GM12878 (cell line): ENCODE measurements at regions not wholly inside any gene's neighbourhood (a gene's known extent, or its start where the extent isn't known, plus 50 kb on each side); places are given as distances from the start of the nearest gene placed in this dataset.

Experiments
- ATF3 ChIP-seq: IDR thresholded peaks from 2 replicates; pipeline ENCODE4 v1.6.1; 2011; ENCODE audit warnings: low read depth, mild to moderate bottlenecking, low read length, moderate library complexity, borderline replicate concordance; ENCODE audit errors: extremely low read depth
- EP300 ChIP-seq, 2 experiments: fragments of 150-350 bp in 1 of 2; IDR thresholded peaks; 2 replicates each; pipeline ENCODE4 v1.6.1; 2011 to 2012; ENCODE audit warnings: low read depth in 2 of 2, low read length in 2 of 2, borderline replicate concordance in 1 of 2, improper control_type of control experiment in 1 of 2, inconsistent platforms in 1 of 2; ENCODE audit not compliant: control insufficient read depth in 1 of 2
- EZH2 ChIP-seq: IDR thresholded peaks from 2 replicates; pipeline ENCODE4 v1.6.1; 2012; ENCODE audit warnings: low read depth, mild to moderate bottlenecking, control low read depth, inconsistent platforms, low read length, borderline replicate concordance; ENCODE audit not compliant: control insufficient read depth
- PAX5 ChIP-seq: IDR thresholded peaks from 2 replicates; pipeline ENCODE4 v1.6.1; 2011; ENCODE audit warnings: low read depth, low read length, borderline replicate concordance
- POLR2A ChIP-seq: IDR thresholded peaks from 2 replicates; pipeline ENCODE4 v1.6.1; 2011; ENCODE audit warnings: low read depth, mild to moderate bottlenecking, low read length
- POLR2AphosphoS5 ChIP-seq: IDR thresholded peaks from 2 replicates; pipeline ENCODE4 v1.6.1; 2011; ENCODE audit warnings: mild to moderate bottlenecking, low read length, inconsistent platforms
- RAD21 ChIP-seq: IDR thresholded peaks from 2 replicates; pipeline ENCODE4 v1.6.1; 2011; ENCODE audit warnings: mild to moderate bottlenecking, low read depth, low read length, moderate library complexity; ENCODE audit not compliant: insufficient read depth
- SIN3A ChIP-seq: IDR thresholded peaks from 2 replicates; pipeline ENCODE4 v1.6.1; 2012; ENCODE audit warnings: low read depth, low read length, improper control_type of control experiment
- TBL1XR1 ChIP-seq: IDR thresholded peaks from 2 replicates; pipeline ENCODE4 v1.6.1; 2012; ENCODE audit warnings: low read depth, low read length, improper control_type of control experiment
- USF1 ChIP-seq: IDR thresholded peaks from 2 replicates; pipeline ENCODE4 v1.6.1; 2011; ENCODE audit warnings: borderline replicate concordance, low read depth, mild to moderate bottlenecking, moderate library complexity, mixed read lengths, low read length; ENCODE audit not compliant: insufficient read depth; ENCODE audit errors: extremely low read length
- ZNF384 ChIP-seq: IDR thresholded peaks from 2 replicates; pipeline ENCODE4 v1.6.1; 2012; ENCODE audit warnings: low read depth, mild to moderate bottlenecking, low read length, improper control_type of control experiment, borderline replicate concordance
- TF ChIP-seq, protein P1 (sequence below), 3 experiments: IDR thresholded peaks in 2 of 3; conservative IDR thresholded peaks in 1 of 3; 2 replicates each; pipeline ENCODE4 v1.5.1; 2011; ENCODE audit warnings: low read depth in 3 of 3, low read length in 3 of 3, mild to moderate bottlenecking in 3 of 3, control low read depth in 2 of 3, moderate library complexity in 2 of 3, inconsistent platforms in 1 of 3, mixed read lengths in 1 of 3; ENCODE audit not compliant: control insufficient read depth in 2 of 3, insufficient read depth in 1 of 3; ENCODE audit errors: extremely low read depth in 1 of 3
- TF ChIP-seq, protein P2 (sequence below): IDR thresholded peaks from 2 replicates; pipeline ENCODE4 v1.6.1; 2011; ENCODE audit warnings: low read depth, low read length, improper control_type of control experiment, borderline replicate concordance

GRCh38 chr4:38455092-38455862, 208.7 kb upstream of the KLF3 start:
- no peak for TF ChIP-seq RAD21
- TF ChIP-seq, protein P1, sequence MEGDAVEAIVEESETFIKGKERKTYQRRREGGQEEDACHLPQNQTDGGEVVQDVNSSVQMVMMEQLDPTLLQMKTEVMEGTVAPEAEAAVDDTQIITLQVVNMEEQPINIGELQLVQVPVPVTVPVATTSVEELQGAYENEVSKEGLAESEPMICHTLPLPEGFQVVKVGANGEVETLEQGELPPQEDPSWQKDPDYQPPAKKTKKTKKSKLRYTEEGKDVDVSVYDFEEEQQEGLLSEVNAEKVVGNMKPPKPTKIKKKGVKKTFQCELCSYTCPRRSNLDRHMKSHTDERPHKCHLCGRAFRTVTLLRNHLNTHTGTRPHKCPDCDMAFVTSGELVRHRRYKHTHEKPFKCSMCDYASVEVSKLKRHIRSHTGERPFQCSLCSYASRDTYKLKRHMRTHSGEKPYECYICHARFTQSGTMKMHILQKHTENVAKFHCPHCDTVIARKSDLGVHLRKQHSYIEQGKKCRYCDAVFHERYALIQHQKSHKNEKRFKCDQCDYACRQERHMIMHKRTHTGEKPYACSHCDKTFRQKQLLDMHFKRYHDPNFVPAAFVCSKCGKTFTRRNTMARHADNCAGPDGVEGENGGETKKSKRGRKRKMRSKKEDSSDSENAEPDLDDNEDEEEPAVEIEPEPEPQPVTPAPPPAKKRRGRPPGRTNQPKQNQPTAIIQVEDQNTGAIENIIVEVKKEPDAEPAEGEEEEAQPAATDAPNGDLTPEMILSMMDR (IDR thresholded peaks at IDR 0.05 in 2 of 3, conservative IDR thresholded peaks at IDR 0.05 in 1 of 3; ENCODE audit: control insufficient read depth in 2 of 3, extremely low read depth in 1 of 3, insufficient read depth in 1 of 3, low read depth in 3 of 3, low read length in 3 of 3) = no peak
- TF ChIP-seq ATF3 = no peak
- TF ChIP-seq EP300 (IDR thresholded peaks at IDR 0.05; ENCODE audit: borderline replicate concordance in 1 of 2, control insufficient read depth in 1 of 2, low read depth in 2 of 2, low read length in 2 of 2) = no peak
- TF ChIP-seq PAX5 = no peak
- TF ChIP-seq TBL1XR1 = no peak
- no peak for TF ChIP-seq SIN3A
- TF ChIP-seq, protein P2, sequence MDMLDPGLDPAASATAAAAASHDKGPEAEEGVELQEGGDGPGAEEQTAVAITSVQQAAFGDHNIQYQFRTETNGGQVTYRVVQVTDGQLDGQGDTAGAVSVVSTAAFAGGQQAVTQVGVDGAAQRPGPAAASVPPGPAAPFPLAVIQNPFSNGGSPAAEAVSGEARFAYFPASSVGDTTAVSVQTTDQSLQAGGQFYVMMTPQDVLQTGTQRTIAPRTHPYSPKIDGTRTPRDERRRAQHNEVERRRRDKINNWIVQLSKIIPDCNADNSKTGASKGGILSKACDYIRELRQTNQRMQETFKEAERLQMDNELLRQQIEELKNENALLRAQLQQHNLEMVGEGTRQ = no peak
- TF ChIP-seq POLR2AphosphoS5 = 0 out of 2 replicates have a peak, but pooled peaks have one; percentile 22
- no peak for TF ChIP-seq EZH2
- no peak for TF ChIP-seq POLR2A
- TF ChIP-seq ZNF384 = no peak
- no peak for TF ChIP-seq USF1
